H9 (cell line): ENCODE measurements at regions not wholly inside any gene's neighbourhood (a gene's known extent, or its start where the extent isn't known, plus 50 kb on each side); places are given as distances from the start of the nearest gene placed in this dataset.

Source experiments
- DNase-seq: peaks from one replicate; pipeline ENCODE4 v3.0.0-alpha.2; 2017
- H2AFZ ChIP-seq: one replicate; pipeline ENCODE4 v1.6.1; 2013; ENCODE audit warnings: mild to moderate bottlenecking, low read length, control low read depth, moderate library complexity
- H2AK5ac ChIP-seq: 2 replicates; pipeline ENCODE4 v1.6.1; 2013; ENCODE audit warnings: low read length, control low read depth, mixed read lengths; ENCODE audit not compliant: insufficient read length
- H2BK120ac ChIP-seq: one replicate; pipeline ENCODE4 v1.6.1; 2013; ENCODE audit warnings: low read depth, mild to moderate bottlenecking, low read length, control low read depth, inconsistent platforms; ENCODE audit not compliant: poor library complexity, severe bottlenecking
- H2BK12ac ChIP-seq: 2 replicates; pipeline ENCODE4 v1.6.1; 2013; ENCODE audit warnings: low read length, control low read depth, mixed read lengths, low read depth; ENCODE audit not compliant: insufficient read length
- H2BK15ac ChIP-seq: 2 replicates; pipeline ENCODE4 v1.6.1; 2013; ENCODE audit warnings: low read depth, low read length, control low read depth
- H2BK20ac ChIP-seq: one replicate; pipeline ENCODE4 v1.6.1; 2013; ENCODE audit warnings: low read depth, mild to moderate bottlenecking, low read length, control low read depth, inconsistent platforms; ENCODE audit not compliant: poor library complexity, severe bottlenecking
- H2BK5ac ChIP-seq: 2 replicates; pipeline ENCODE4 v1.6.1; 2013; ENCODE audit warnings: low read length, control low read depth, mixed read lengths; ENCODE audit not compliant: insufficient read length
- H3K14ac ChIP-seq: 2 replicates; pipeline ENCODE4 v1.6.1; 2013; ENCODE audit warnings: low read length, control low read depth; ENCODE audit not compliant: insufficient read depth
- H3K18ac ChIP-seq: 2 replicates; pipeline ENCODE4 v1.6.1; 2013; ENCODE audit warnings: low read depth, mild to moderate bottlenecking, mixed read lengths, low read length, control low read depth; ENCODE audit not compliant: insufficient read length
- H3K23ac ChIP-seq: 2 replicates; pipeline ENCODE4 v1.6.1; 2013; ENCODE audit warnings: low read length, control low read depth, mixed read lengths, low read depth; ENCODE audit not compliant: insufficient read length
- H3K23me2 ChIP-seq: 2 replicates; pipeline ENCODE4 v1.6.1; 2013; ENCODE audit warnings: low read depth, mild to moderate bottlenecking, mixed read lengths, low read length, control low read depth; ENCODE audit not compliant: insufficient read length, poor library complexity, severe bottlenecking
- H3K27ac ChIP-seq: 2 replicates; pipeline ENCODE4 v1.5.1; 2013; ENCODE audit warnings: low read length, control low read depth, mixed read lengths, low read depth; ENCODE audit not compliant: insufficient read length
- H3K27me3 ChIP-seq: 2 replicates; pipeline ENCODE4 v1.6.1; 2013; ENCODE audit warnings: low read length, control low read depth, inconsistent platforms; ENCODE audit not compliant: insufficient read depth
- H3K4ac ChIP-seq: 2 replicates; pipeline ENCODE4 v1.6.1; 2013; ENCODE audit warnings: low read depth, mild to moderate bottlenecking, control low read depth, inconsistent platforms, low read length, moderate library complexity
- H3K4me1 ChIP-seq: 2 replicates; pipeline ENCODE4 v1.6.1; 2013; ENCODE audit warnings: low read length, control low read depth, inconsistent platforms; ENCODE audit not compliant: insufficient read depth
- H3K4me2 ChIP-seq: 2 replicates; pipeline ENCODE4 v1.6.1; 2013; ENCODE audit warnings: low read length, control low read depth, mixed read lengths; ENCODE audit not compliant: insufficient read length, insufficient read depth
- H3K56ac ChIP-seq: 2 replicates; pipeline ENCODE4 v1.6.1; 2013; ENCODE audit warnings: low read depth, mild to moderate bottlenecking, mixed read lengths, low read length, control low read depth; ENCODE audit not compliant: insufficient read length
- H3K79me1 ChIP-seq: 2 replicates; pipeline ENCODE4 v1.6.1; 2013; ENCODE audit warnings: low read depth, mild to moderate bottlenecking, moderate library complexity, low read length, control low read depth, inconsistent platforms; ENCODE audit not compliant: insufficient read depth, poor library complexity, severe bottlenecking
- H3K79me2 ChIP-seq: 2 replicates; pipeline ENCODE4 v1.6.1; 2013; ENCODE audit warnings: low read length, control low read depth, inconsistent platforms; ENCODE audit not compliant: insufficient read depth
- H3K9ac ChIP-seq: 2 replicates; pipeline ENCODE4 v1.6.1; 2013; ENCODE audit warnings: low read length, control low read depth, mixed read lengths; ENCODE audit not compliant: insufficient read length; ENCODE audit errors: extremely low read depth
- H3K9me3 ChIP-seq: one replicate; pipeline ENCODE4 v1.6.1; 2013; ENCODE audit warnings: low read depth, low read length, inconsistent platforms; ENCODE audit not compliant: control insufficient read depth
- H3T11ph ChIP-seq: one replicate; pipeline ENCODE4 v1.6.1; 2013; ENCODE audit warnings: mild to moderate bottlenecking, low read length, control low read depth, inconsistent platforms
- H4K20me1 ChIP-seq: one replicate; pipeline ENCODE4 v1.6.1; 2013; ENCODE audit not compliant: control insufficient read depth, insufficient read length, insufficient read depth
- H4K5ac ChIP-seq: 2 replicates; pipeline ENCODE4 v1.6.1; 2013; ENCODE audit warnings: low read depth, mild to moderate bottlenecking, mixed read lengths, low read length, control low read depth; ENCODE audit not compliant: insufficient read length
- H4K8ac ChIP-seq: replicated peaks from 2 replicates; pipeline ENCODE4 v1.6.1; 2013; ENCODE audit warnings: low read length, control low read depth, mixed read lengths, low read depth; ENCODE audit not compliant: insufficient read length
- H4K91ac ChIP-seq: 2 replicates; pipeline ENCODE4 v1.6.1; 2013; ENCODE audit warnings: low read depth, mild to moderate bottlenecking, moderate library complexity, mixed read lengths, low read length, control low read depth; ENCODE audit not compliant: insufficient read length
- H3K27ac Mint-ChIP-seq, 3 experiments: 2 replicates in 2 of 3; 3 replicates in 1 of 3; pipeline ENCODE4 v1.8.0; 2020 to 2021; ENCODE audit warnings: mixed read lengths in 3 of 3, mild to moderate bottlenecking in 1 of 3, moderate library complexity in 1 of 3
- H3K27me3 Mint-ChIP-seq: 2 replicates; pipeline ENCODE4 v1.8.0; 2021; ENCODE audit warnings: low read depth, mild to moderate bottlenecking, moderate library complexity, mixed read lengths
- H3K36me3 Mint-ChIP-seq, 3 experiments: 2 replicates in 2 of 3; 3 replicates in 1 of 3; pipeline ENCODE4 v1.8.0; 2020 to 2021; ENCODE audit warnings: low read depth in 3 of 3, mixed read lengths in 3 of 3; ENCODE audit not compliant: insufficient read depth in 1 of 3
- H3K4me1 Mint-ChIP-seq, 2 experiments: 2 replicates each; pipeline ENCODE4 v1.8.0; 2020; ENCODE audit warnings: mixed read lengths in 2 of 2
- H3K4me3 Mint-ChIP-seq, 2 experiments: 2 replicates in 1 of 2; 3 replicates in 1 of 2; pipeline ENCODE4 v1.8.0; 2020 to 2021; ENCODE audit warnings: mild to moderate bottlenecking in 2 of 2, mixed read lengths in 2 of 2, moderate library complexity in 1 of 2
- H3K9me3 Mint-ChIP-seq, 2 experiments: 2 replicates in 1 of 2; 3 replicates in 1 of 2; pipeline ENCODE4 v1.8.0; 2020; ENCODE audit warnings: mild to moderate bottlenecking in 2 of 2, mixed read lengths in 2 of 2, moderate library complexity in 1 of 2
- CTCF ChIP-seq: fragments of 200-600 bp; sonication (generic); conservative IDR thresholded peaks from 3 replicates; pipeline ENCODE4 v1.8.0; 2021; ENCODE audit warnings: antibody characterized with exemption, mild to moderate bottlenecking
- WGBS: extraction: QIAGEN DNeasy Blood & Tissue Kit; methylation state at CpG from one replicate; pipeline ENCODE4 v1.1.7; 2013; ENCODE audit warnings: missing lambda C conversion rate, low lambda C conversion rate, mixed read lengths; ENCODE audit not compliant: insufficient read length; ENCODE audit errors: extremely low coverage; 5-methylcytosine and 5-hydroxymethylcytosine counted together

GRCh38 chr4:149291463-149291862, 524.2 kb downstream of the IQCM start:
- Histone ChIP-seq H2BK15ac (no peak overlapping the region), H3K56ac (no peak overlapping the region), H3K9ac (no peak overlapping the region), H3K23ac (no peak overlapping the region), H3K27ac (no peak overlapping the region), H3K23me2 (no peaks in the 10 kb centered on the region), H4K5ac (no peak overlapping the region), H3K4me1 (no peaks in the 10 kb centered on the region), H3K9me3 (no peaks in the 10 kb centered on the region), H3K27me3 (no peaks in the 10 kb centered on the region), H4K8ac (no peak overlapping the region), H2BK12ac (no peak overlapping the region), H3K4ac (no peak overlapping the region), H3K18ac (no peak overlapping the region), H3K4me2 (no peak overlapping the region), H3K79me1 (no peaks in the 10 kb centered on the region), H4K20me1 (no peaks in the 10 kb centered on the region), H2AK5ac (no peak overlapping the region), H3T11ph (no peak overlapping the region), H2BK5ac (no peak overlapping the region), H2BK20ac (no peak overlapping the region), H2AFZ (no peak overlapping the region), H3K14ac (no peak overlapping the region), H4K91ac (no peak overlapping the region), H3K79me2 (no peaks in the 10 kb centered on the region), H2BK120ac (no peak overlapping the region)
- no peak for TF ChIP-seq CTCF
- DNase-seq = no peak
- Mint-ChIP-seq H3K9me3 (peaks cover 0 to 2% of the 10 kb centered on the region in 2 experiments; a peak in 1 of 5 replicates), H3K36me3 (no peaks in the 10 kb centered on the region), H3K27me3 (no peaks in the 10 kb centered on the region), H3K4me3 (no peak overlapping the region), H3K4me1 (0 out of 4 replicates have a peak, but pooled peaks cover 0 to 1% of the 10 kb centered on the region in 2 experiments), H3K27ac (no peak overlapping the region)
- WGBS = no CpG with 5 or more reads among the region's 1 CpG
